SK-N-SH (cell line): ENCODE measurements at regions not wholly inside any gene's neighbourhood (a gene's known extent, or its start where the extent isn't known, plus 50 kb on each side); places are given as distances from the start of the nearest gene placed in this dataset.

Source experiments
- CTCF ChIA-PET: fragments of 300-600, 350-600 bp; formaldehyde crosslinking; extraction: SDS; loops from one replicate; lab custom pipeline; 2021; lab: Yijun Ruan, JAX
- POLR2A ChIA-PET: fragments of 350-600 bp; sonication (Branson Sonifier 250); formaldehyde crosslinking; extraction: SDS; loops from one replicate; lab custom pipeline; 2020; ENCODE audit warnings: antibody characterized with exemption, inconsistent platforms; lab: Yijun Ruan, JAX
- DNase-seq: peaks from one replicate; pipeline ENCODE4 v3.0.0; 2012
- H2AFZ ChIP-seq: fragments of 200-600 bp; sonication (generic); 2 replicates; pipeline ENCODE4 v1.8.1; 2016; ENCODE audit warnings: antibody characterized with exemption, mild to moderate bottlenecking, low read depth
- H3F3A ChIP-seq: fragments of 200-600 bp; sonication (generic); replicated peaks from 2 replicates; pipeline ENCODE3; 2016; ENCODE audit warnings: antibody characterized with exemption, mild to moderate bottlenecking; ENCODE audit not compliant: insufficient read depth
- H3K27ac ChIP-seq, 2 experiments: fragments of 200-500 bp in 1 of 2; fragments of 200-600 bp in 1 of 2; sonication (Bioruptor generic) in 1 of 2; sonication (generic), shearing (Covaris generic) in 1 of 2; 2 replicates each; pipeline versions ENCODE4 v1.5.1 to v1.6.1; 2014 to 2016; ENCODE audit warnings: low read depth in 2 of 2, inconsistent platforms in 1 of 2, low read length in 1 of 2, mild to moderate bottlenecking in 1 of 2, mixed read lengths in 1 of 2
- H3K27me3 ChIP-seq: fragments of 200-600 bp; sonication (generic), shearing (Covaris generic); 2 replicates; pipeline ENCODE4 v1.6.1; 2016; ENCODE audit warnings: mixed run types; ENCODE audit not compliant: insufficient read depth
- H3K36me3 ChIP-seq, 2 experiments: fragments of 200-500 bp in 1 of 2; fragments of 200-600 bp in 1 of 2; sonication (Bioruptor generic) in 1 of 2; sonication (generic) in 1 of 2; replicated peaks in 1 of 2; 2 replicates each; pipeline versions ENCODE3 to v1.5.1; 2014 to 2016; ENCODE audit warnings: low read length in 1 of 2, mild to moderate bottlenecking in 1 of 2; ENCODE audit not compliant: insufficient read depth in 2 of 2, control insufficient read depth in 1 of 2
- H3K4me1 ChIP-seq, 2 experiments: fragments of 200-500 bp in 1 of 2; fragments of 200-600 bp in 1 of 2; sonication (Bioruptor generic) in 1 of 2; sonication (generic), shearing (Covaris generic) in 1 of 2; 2 replicates each; pipeline versions ENCODE4 v1.5.1 to v1.6.1; 2014 to 2016; ENCODE audit warnings: low read depth in 1 of 2, low read length in 1 of 2, mixed run types in 1 of 2; ENCODE audit not compliant: insufficient read depth in 2 of 2, control insufficient read depth in 1 of 2
- H3K4me2 ChIP-seq: fragments of 200-600 bp; sonication (generic), shearing (Covaris generic); 2 replicates; pipeline ENCODE4 v1.6.1; 2017; ENCODE audit warnings: mixed run types
- H3K4me3 ChIP-seq, 2 experiments: fragments of 200-500 bp in 1 of 2; fragments of 200-600 bp in 1 of 2; sonication (Bioruptor generic) in 1 of 2; sonication (generic), shearing (Covaris generic) in 1 of 2; 2 replicates each; pipeline versions ENCODE4 v1.5.1 to v1.8.1; 2014 to 2016; ENCODE audit warnings: low read depth in 2 of 2, inconsistent platforms in 1 of 2, low read length in 1 of 2, mild to moderate bottlenecking in 1 of 2, mixed read lengths in 1 of 2, moderate library complexity in 1 of 2
- H3K79me2 ChIP-seq: fragments of 200-600 bp; sonication (generic); 2 replicates; pipeline ENCODE4 v1.8.1; 2017; ENCODE audit warnings: mild to moderate bottlenecking; ENCODE audit not compliant: insufficient read depth
- H3K9ac ChIP-seq: fragments of 200-600 bp; sonication (generic); 2 replicates; pipeline ENCODE4 v1.6.1; 2017; ENCODE audit warnings: mixed run types
- H3K9me2 ChIP-seq: fragments of 200-600 bp; sonication (generic); 2 replicates; pipeline ENCODE4 v1.6.1; 2017; ENCODE audit warnings: mixed run types
- H3K9me3 ChIP-seq: fragments of 200-600 bp; sonication (generic); 2 replicates; pipeline ENCODE4 v1.6.1; 2017; ENCODE audit warnings: mixed run types, mild to moderate bottlenecking, moderate library complexity
- H4K20me1 ChIP-seq: fragments of 200-600 bp; sonication (generic); 2 replicates; pipeline ENCODE4 v1.6.1; 2017; ENCODE audit warnings: mild to moderate bottlenecking, mixed run types; ENCODE audit not compliant: insufficient read depth
- EZH2phosphoT487 ChIP-seq: fragments of 200-600 bp; sonication (generic); IDR thresholded peaks from 2 replicates; pipeline ENCODE4 v1.6.1; 2017; ENCODE audit warnings: low read depth, mixed run types, mild to moderate bottlenecking, antibody characterized with exemption, moderate library complexity, borderline replicate concordance
- FOSL2 ChIP-seq: IDR thresholded peaks from 2 replicates; pipeline ENCODE4 v1.4.0; 2012; ENCODE audit warnings: low read depth, mild to moderate bottlenecking, moderate library complexity, borderline replicate concordance
- FOXJ3 ChIP-seq: sonication (generic); formaldehyde crosslinking; IDR thresholded peaks from 2 replicates; pipeline ENCODE4 v1.5.1; 2020; ENCODE audit warnings: mild to moderate bottlenecking, missing genetic modification reagents
- FOXM1 ChIP-seq: IDR thresholded peaks from 2 replicates; pipeline ENCODE4 v1.4.0; 2012; ENCODE audit warnings: low read depth, mild to moderate bottlenecking
- GABPA ChIP-seq: IDR thresholded peaks from 2 replicates; pipeline ENCODE4 v1.4.0; 2012; ENCODE audit warnings: low read depth, mild to moderate bottlenecking
- JUND ChIP-seq: IDR thresholded peaks from 2 replicates; pipeline ENCODE4 v1.4.0; 2012
- RCOR1 ChIP-seq: fragments of 150-350 bp; IDR thresholded peaks from 2 replicates; pipeline ENCODE4 v1.6.1; 2017; ENCODE audit warnings: antibody characterized with exemption, low read length
- SMC3 ChIP-seq: IDR thresholded peaks from 2 replicates; pipeline ENCODE4 v1.6.1; 2012; ENCODE audit warnings: low read depth, low read length, improper control_type of control experiment
- YY1 ChIP-seq: IDR thresholded peaks from 2 replicates; pipeline ENCODE4 v1.4.0; 2012; ENCODE audit warnings: low read depth, mild to moderate bottlenecking
- WGBS: methylation state at CpG from one replicate; pipeline ENCODE4 v1.1.6; 2017; ENCODE audit warnings: low lambda C conversion rate; 5-methylcytosine and 5-hydroxymethylcytosine counted together
- TF ChIP-seq, protein P1 (sequence below): IDR thresholded peaks from 2 replicates; pipeline ENCODE4; 2012
- TF ChIP-seq, protein P2 (sequence below): IDR thresholded peaks from 2 replicates; pipeline ENCODE4 v1.4.0; 2012; ENCODE audit warnings: low read depth, borderline replicate concordance

DNA sequence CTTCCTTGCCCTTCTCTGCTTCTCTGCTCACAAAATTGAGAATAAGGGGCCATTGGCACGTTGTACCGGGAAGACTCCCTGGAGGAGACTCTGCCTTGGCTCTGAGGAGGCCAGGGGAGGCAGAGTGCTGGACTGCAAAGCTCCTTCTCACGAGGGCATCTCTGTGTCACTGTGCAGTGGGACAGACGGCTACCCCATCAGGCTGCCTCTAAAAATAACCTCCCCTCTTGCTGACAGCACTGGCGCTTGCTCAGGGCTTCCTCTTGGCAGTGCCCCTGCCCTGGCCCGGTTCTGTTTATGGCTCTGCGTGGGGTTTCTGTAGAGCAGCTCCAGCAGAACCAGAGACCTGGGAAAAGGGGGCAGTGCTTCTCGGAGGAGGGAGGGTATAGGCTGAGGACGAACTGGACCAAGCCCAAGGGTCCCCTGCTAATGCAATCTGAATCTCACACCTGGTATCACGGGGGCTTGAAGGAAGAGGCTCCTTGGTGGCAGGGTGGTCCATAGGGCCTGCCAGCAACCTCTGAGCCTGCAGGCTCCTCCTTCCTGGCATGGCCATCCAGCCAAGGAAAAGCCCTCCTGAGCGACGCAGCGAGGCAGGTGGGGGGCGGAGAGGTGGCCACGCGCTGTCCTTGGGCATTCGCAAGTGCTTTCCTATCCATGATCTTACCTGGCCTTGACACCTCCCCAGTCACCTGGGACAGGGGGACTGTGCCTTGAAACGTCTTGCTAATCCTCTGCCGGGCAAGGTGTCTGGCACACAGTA is 63.3 kb upstream of the TLE3 start:
- no peaks in the 10 kb centered on the region for H3K9me3 ChIP-seq
- H3K27ac ChIP-seq = no peak overlapping the region
- H3K9ac ChIP-seq = no peak overlapping the region
- H3K36me3 ChIP-seq = no peaks in the 10 kb centered on the region
- H4K20me1 ChIP-seq = no peaks in the 10 kb centered on the region
- H3K4me1 ChIP-seq = peaks cover 9 to 71% of the 10 kb centered on the region in 2 experiments; a peak in 2 of 4 replicates
- no peaks in the 10 kb centered on the region for H3K9me2 ChIP-seq
- no peak for DNase-seq
- H3F3A ChIP-seq = peaks cover 8% of the 10 kb centered on the region
- no peak overlapping the region for H3K4me3 ChIP-seq
- no peak overlapping the region for H2AFZ ChIP-seq
- no peaks in the 10 kb centered on the region for H3K79me2 ChIP-seq
- WGBS = 79% methylated on average over 11 of the region's 19 CpGs
- no peak overlapping the region for H3K4me2 ChIP-seq
- POLR2A ChIA-PET = no interaction called here
- no peaks in the 10 kb centered on the region for H3K27me3 ChIP-seq
- TF ChIP-seq RCOR1 (no peak), GABPA (no peak), SMC3 (no peak), FOXJ3 (CRISPR knock-in tag) (no peak)
- TF ChIP-seq, protein P1, sequence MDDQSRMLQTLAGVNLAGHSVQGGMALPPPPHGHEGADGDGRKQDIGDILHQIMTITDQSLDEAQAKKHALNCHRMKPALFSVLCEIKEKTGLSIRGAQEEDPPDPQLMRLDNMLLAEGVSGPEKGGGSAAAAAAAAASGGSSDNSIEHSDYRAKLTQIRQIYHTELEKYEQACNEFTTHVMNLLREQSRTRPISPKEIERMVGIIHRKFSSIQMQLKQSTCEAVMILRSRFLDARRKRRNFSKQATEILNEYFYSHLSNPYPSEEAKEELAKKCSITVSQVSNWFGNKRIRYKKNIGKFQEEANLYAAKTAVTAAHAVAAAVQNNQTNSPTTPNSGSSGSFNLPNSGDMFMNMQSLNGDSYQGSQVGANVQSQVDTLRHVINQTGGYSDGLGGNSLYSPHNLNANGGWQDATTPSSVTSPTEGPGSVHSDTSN = no peak
- CTCF ChIA-PET = interaction anchor here (1.1 kb wide), 1 partner anchor 227 kb away, joined by 3 read pairs; no protein-coding TSS in a partner anchor

DNA sequence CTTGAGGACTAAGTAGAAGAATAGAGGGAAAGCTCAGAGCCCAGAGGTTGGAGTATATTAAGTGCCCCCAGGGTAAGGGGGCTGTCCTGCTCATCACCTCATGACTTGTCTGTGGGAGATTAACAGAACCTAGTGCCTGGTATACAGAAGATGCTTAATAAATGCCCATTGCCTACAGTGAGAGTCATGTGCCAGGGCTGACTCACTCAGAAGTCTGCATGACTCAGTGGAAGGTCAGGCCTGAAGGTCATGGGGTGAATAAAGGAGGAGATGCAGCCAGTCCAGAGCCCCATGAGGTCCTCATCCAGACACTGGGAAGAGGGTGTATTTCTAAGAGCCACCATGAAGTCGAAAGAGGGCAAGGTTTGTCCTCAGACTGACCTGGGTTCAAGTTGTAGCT is 62.5 kb upstream of the TLE3 start:
- CTCF ChIA-PET = interaction anchor here (1.1 kb wide), 1 partner anchor 228 kb away, joined by 3 read pairs; no protein-coding TSS in a partner anchor
- H3K4me3 ChIP-seq = no peak overlapping the region
- H3K9ac ChIP-seq = no peak overlapping the region
- H3K36me3 ChIP-seq = no peaks in the 10 kb centered on the region
- TF ChIP-seq FOXM1 (no peak), YY1 (no peak), GABPA (no peak), FOSL2 (peak; percentile 56; the same call in 1 of the 2 replicates), JUND (0 out of 2 replicates have a peak, but pooled peaks have one; percentile 21), EZH2phosphoT487 (no peak), RCOR1 (no peak)
- TF ChIP-seq, protein P2, sequence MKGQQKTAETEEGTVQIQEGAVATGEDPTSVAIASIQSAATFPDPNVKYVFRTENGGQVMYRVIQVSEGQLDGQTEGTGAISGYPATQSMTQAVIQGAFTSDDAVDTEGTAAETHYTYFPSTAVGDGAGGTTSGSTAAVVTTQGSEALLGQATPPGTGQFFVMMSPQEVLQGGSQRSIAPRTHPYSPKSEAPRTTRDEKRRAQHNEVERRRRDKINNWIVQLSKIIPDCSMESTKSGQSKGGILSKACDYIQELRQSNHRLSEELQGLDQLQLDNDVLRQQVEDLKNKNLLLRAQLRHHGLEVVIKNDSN = peak; percentile 7; the same call in 1 of the 2 replicates
- TF ChIP-seq, all 33 proteins: peak for 3
- H3K9me2 ChIP-seq = no peaks in the 10 kb centered on the region
- no peaks in the 10 kb centered on the region for H3K27me3 ChIP-seq
- H3K27ac ChIP-seq = no peak overlapping the region
- peaks cover 8% of the 10 kb centered on the region for H3F3A ChIP-seq
- no peaks in the 10 kb centered on the region for H4K20me1 ChIP-seq
- POLR2A ChIA-PET = no interaction called here
- no peak for DNase-seq
- no peak overlapping the region for H2AFZ ChIP-seq
- H3K79me2 ChIP-seq = no peaks in the 10 kb centered on the region
- H3K4me2 ChIP-seq = no peak overlapping the region
- peaks cover 9 to 71% of the 10 kb centered on the region in 2 experiments; a peak in 2 of 4 replicates for H3K4me1 ChIP-seq
- H3K9me3 ChIP-seq = no peaks in the 10 kb centered on the region
- WGBS = 79% methylated on average over 1 of the region's 1 CpG
